Keratinocyte (primary cell): ENCODE measurements at regions not wholly inside any gene's neighbourhood (a gene's known extent, or its start where the extent isn't known, plus 50 kb on each side); places are given as distances from the start of the nearest gene placed in this dataset.

Experiments used
- CTCF ChIP-seq, 3 experiments: IDR thresholded peaks in 1 of 3; conservative IDR thresholded peaks in 1 of 3; optimal IDR thresholded peaks in 1 of 3; 2 replicates in 2 of 3; 3 replicates in 1 of 3; pipeline versions ENCODE3 to v1.5.1; 2011; ENCODE audit warnings: low read length in 3 of 3, mild to moderate bottlenecking in 3 of 3, moderate library complexity in 2 of 3, control low read depth in 1 of 3, inconsistent platforms in 1 of 3; ENCODE audit not compliant: insufficient read depth in 2 of 3; ENCODE audit errors: extremely low read depth in 1 of 3
- EZH2 ChIP-seq: IDR thresholded peaks from one replicate; pipeline ENCODE4 v1.6.1; 2012; ENCODE audit warnings: inconsistent platforms, mild to moderate bottlenecking, low read length, moderate library complexity

- TF ChIP-seq CTCF (optimal IDR thresholded peaks at IDR 0.05 in 1 of 3, IDR thresholded peaks at IDR 0.05 in 1 of 3, conservative IDR thresholded peaks at IDR 0.05 in 1 of 3; ENCODE audit: extremely low read depth in 1 of 3, insufficient read depth in 2 of 3, low read length in 3 of 3) (no peak), EZH2 (no peak)
Measured at GRCh38 chr2:176664478-176664877, 395.2 kb downstream of the MTX2 start.
